ENCODE measurements at regions not wholly inside any gene's neighbourhood (a gene's known extent, or its start where the extent isn't known, plus 50 kb on each side); places are given as distances from the start of the nearest gene placed in this dataset.
"Not testable (repeated sequence)": the region's sequence is repeated elsewhere in the genome, so short reads cannot be mapped to it uniquely, and the experiment has no call there.

DNA sequence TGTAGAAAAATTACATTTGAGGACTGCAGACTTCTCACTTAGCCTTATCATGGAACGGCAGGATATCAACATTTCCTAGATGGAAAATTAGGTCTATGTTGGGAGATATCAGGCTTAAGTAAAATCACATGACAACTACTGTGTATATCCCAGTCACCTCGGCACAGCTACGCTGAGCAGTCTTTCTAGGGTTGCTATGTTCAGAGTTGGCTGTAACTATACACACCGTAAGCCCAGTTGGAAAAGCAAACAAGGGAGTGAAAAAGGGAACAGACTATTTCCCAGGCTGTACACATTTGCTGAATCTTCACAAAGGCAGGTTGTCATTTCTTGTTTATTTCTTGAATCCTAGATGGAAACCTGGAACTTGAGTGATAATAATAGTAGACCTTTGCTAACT is 80.7 kb upstream of the PTPRK start:
- no peak overlapping the region for H3K4me3 ChIP-seq
- H3K36me3 ChIP-seq = no peaks in the 10 kb centered on the region
- no peak for TF ChIP-seq Cebpa-rat (IDR thresholded peaks at IDR 0.05)
- no peak overlapping the region for H3K9ac ChIP-seq
- H3K27ac ChIP-seq = no peak overlapping the region
- H4K20me1 ChIP-seq = no peaks in the 10 kb centered on the region
- H3K4me2 ChIP-seq = peak overlapping the region; percentile 67
- H3K27me3 ChIP-seq = no peaks in the 10 kb centered on the region
- H3K4me1 ChIP-seq = peaks cover 43% of the 10 kb centered on the region
- no peaks in the 10 kb centered on the region for H3K9me3 ChIP-seq

- Histone ChIP-seq H3K27me3 (no peaks in the 10 kb centered on the region), H3K4me2 (peak overlapping the region; percentile 67), H3K9me3 (no peaks in the 10 kb centered on the region), H3K27ac (no peak overlapping the region), H3K4me1 (peaks cover 45% of the 10 kb centered on the region), H3K4me3 (no peak overlapping the region), H3K36me3 (no peaks in the 10 kb centered on the region), H3K9ac (no peak overlapping the region), H4K20me1 (no peaks in the 10 kb centered on the region)
- no peak for TF ChIP-seq Cebpa-rat (IDR thresholded peaks at IDR 0.05)
These were observed 80.1 kb upstream of the PTPRK start for GRCh38 chr6:128600397-128600951.

DNA sequence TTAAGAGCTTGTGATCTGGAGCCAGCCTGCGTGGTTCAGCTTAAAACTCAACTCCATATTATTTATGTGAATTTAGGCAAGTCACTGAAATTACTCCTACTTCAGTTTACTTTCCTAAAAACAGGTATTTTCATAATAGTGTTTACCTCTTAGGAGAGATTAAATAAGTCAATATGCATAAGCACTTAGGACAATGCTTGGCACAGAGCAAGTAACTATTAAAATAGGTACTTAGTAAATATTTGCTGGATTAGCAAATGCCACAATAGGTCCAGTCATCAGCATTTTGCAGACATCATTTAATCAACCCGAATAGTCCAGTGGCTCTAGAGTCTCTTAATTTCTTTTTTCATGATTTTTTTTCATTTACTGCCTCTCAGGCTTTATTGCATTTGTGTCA is 78.6 kb upstream of the PTPRK start:
- no peak for TF ChIP-seq Cebpa-rat (IDR thresholded peaks at IDR 0.05)
- Histone ChIP-seq H3K36me3 (no peaks in the 10 kb centered on the region), H3K27me3 (no peaks in the 10 kb centered on the region), H3K9me3 (no peaks in the 10 kb centered on the region), H3K27ac (no peak overlapping the region), H3K9ac (no peak overlapping the region), H3K4me2 (no peak overlapping the region), H4K20me1 (no peaks in the 10 kb centered on the region), H3K4me1 (peaks cover 45% of the 10 kb centered on the region), H3K4me3 (no peak overlapping the region)

- peaks cover 45% of the 10 kb centered on the region for H3K4me1 ChIP-seq
- no peak overlapping the region for H3K27ac ChIP-seq
- no peak overlapping the region for H3K4me3 ChIP-seq
- no peaks in the 10 kb centered on the region for H3K36me3 ChIP-seq
- H3K9ac ChIP-seq = no peak overlapping the region
- H3K4me2 ChIP-seq = no peak overlapping the region; the same call in 1 of the 2 replicates
- no peaks in the 10 kb centered on the region for H4K20me1 ChIP-seq
- TF ChIP-seq Cebpa-rat (IDR thresholded peaks at IDR 0.05) = no peak
- no peaks in the 10 kb centered on the region for H3K27me3 ChIP-seq
- no peaks in the 10 kb centered on the region for H3K9me3 ChIP-seq
These were observed 78.2 kb upstream of the PTPRK start for GRCh38 chr6:128598571-128598970.

DNA sequence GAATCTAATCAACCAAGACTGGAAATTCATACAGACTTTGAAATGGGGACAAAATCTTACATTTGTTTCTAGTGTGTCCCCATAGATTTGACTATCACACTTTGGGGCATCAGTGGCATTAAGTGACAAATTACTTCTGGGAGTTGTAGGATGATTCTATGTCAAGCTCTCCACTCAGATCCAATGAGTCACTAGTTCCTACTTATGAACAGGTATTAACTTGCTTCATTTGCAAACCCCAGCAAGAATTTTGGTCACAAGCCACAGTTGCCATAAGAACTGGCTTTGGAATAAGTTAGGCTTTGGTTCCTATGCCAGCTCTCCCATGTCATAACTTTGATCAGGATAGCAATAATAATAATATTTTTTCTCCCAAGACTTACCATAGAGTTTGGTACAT is 77.6 kb upstream of the PTPRK start:
- Histone ChIP-seq H3K4me3 (no peak overlapping the region), H3K4me1 (peaks cover 45% of the 10 kb centered on the region), H4K20me1 (no peaks in the 10 kb centered on the region), H3K27ac (no peak overlapping the region), H3K9ac (no peak overlapping the region), H3K9me3 (no peaks in the 10 kb centered on the region), H3K36me3 (no peaks in the 10 kb centered on the region), H3K4me2 (no peak overlapping the region), H3K27me3 (no peaks in the 10 kb centered on the region)
- TF ChIP-seq Cebpa-rat (IDR thresholded peaks at IDR 0.05) = no peak

- Histone ChIP-seq H3K4me1 (peaks cover 44% of the 10 kb centered on the region), H3K27ac (no peak overlapping the region), H3K36me3 (no peaks in the 10 kb centered on the region), H3K4me3 (no peak overlapping the region), H3K4me2 (no peak overlapping the region), H3K9ac (no peak overlapping the region), H4K20me1 (no peaks in the 10 kb centered on the region), H3K27me3 (no peaks in the 10 kb centered on the region), H3K9me3 (no peaks in the 10 kb centered on the region)
- no peak for TF ChIP-seq Cebpa-rat (IDR thresholded peaks at IDR 0.05)
These were observed 76.6 kb upstream of the PTPRK start for GRCh38 chr6:128597004-128597403.

DNA sequence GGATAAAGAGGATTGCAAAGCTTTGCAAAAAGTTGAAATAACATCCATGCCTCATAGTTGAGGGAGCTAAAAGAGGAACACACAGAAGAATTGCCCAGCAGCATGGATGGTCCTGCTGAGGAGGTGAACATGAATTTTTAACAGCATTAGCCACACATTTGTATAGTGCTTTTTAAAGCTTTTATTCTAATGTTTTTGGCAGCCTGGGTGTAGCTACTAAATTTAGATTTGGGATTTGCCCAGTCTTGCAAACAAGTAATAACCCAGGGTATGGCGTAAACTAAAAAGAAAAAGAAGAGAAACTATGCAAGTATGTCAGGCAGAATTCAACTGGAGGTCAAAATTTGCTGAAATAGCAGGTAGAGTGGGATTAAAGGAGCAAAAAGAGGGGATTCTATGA is 75.1 kb upstream of the PTPRK start:
- H3K27me3 ChIP-seq = no peaks in the 10 kb centered on the region
- H3K36me3 ChIP-seq = no peaks in the 10 kb centered on the region
- TF ChIP-seq Cebpa-rat (IDR thresholded peaks at IDR 0.05) = no peak
- H3K4me3 ChIP-seq = no peak overlapping the region
- no peak overlapping the region for H3K4me2 ChIP-seq
- no peak overlapping the region for H3K9ac ChIP-seq
- no peaks in the 10 kb centered on the region for H4K20me1 ChIP-seq
- H3K9me3 ChIP-seq = no peaks in the 10 kb centered on the region
- H3K4me1 ChIP-seq = peaks cover 29% of the 10 kb centered on the region
- no peak overlapping the region for H3K27ac ChIP-seq

DNA sequence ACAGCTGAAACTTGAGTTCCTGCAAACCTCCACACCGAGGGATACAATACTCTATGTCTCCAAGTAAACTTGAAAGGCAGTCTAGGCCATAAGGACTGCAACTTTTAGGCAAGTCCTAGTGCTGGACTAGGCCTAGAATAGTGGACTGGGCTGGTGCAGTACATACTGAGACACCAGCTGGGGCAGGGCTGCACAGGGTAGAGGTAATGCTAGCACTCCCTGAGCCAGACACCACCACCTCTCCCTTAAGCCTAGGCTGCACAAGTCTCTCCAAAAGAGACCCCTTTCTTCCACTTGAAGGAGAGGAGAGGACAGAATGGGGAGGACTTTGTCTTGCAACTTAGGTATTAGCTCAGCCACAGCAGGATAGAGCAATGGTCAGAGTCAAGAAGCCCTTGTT is 65.7 kb upstream of the PTPRK start:
- Histone ChIP-seq H4K20me1 (no peaks in the 10 kb centered on the region), H3K9me3 (no peaks in the 10 kb centered on the region), H3K9ac (no peak overlapping the region), H3K4me3 (no peak overlapping the region), H3K27ac (no peak overlapping the region), H3K4me1 (no peaks in the 10 kb centered on the region), H3K4me2 (no peak overlapping the region), H3K27me3 (no peaks in the 10 kb centered on the region), H3K36me3 (no peaks in the 10 kb centered on the region)
- TF ChIP-seq Cebpa-rat (IDR thresholded peaks at IDR 0.05) = no peak

GRCh38 chr6:128580224-128581110 is 60.1 kb upstream of the PTPRK start:
- H3K27ac ChIP-seq = no peak overlapping the region
- no peak overlapping the region for H3K4me2 ChIP-seq
- no peaks in the 10 kb centered on the region for H3K36me3 ChIP-seq
- no peaks in the 10 kb centered on the region for H3K27me3 ChIP-seq
- no peak overlapping the region for H3K4me3 ChIP-seq
- no peaks in the 10 kb centered on the region for H4K20me1 ChIP-seq
- H3K4me1 ChIP-seq = no peaks in the 10 kb centered on the region
- TF ChIP-seq Cebpa-rat (IDR thresholded peaks at IDR 0.05) = no peak
- H3K9me3 ChIP-seq = no peaks in the 10 kb centered on the region
- no peak overlapping the region for H3K9ac ChIP-seq

DNA sequence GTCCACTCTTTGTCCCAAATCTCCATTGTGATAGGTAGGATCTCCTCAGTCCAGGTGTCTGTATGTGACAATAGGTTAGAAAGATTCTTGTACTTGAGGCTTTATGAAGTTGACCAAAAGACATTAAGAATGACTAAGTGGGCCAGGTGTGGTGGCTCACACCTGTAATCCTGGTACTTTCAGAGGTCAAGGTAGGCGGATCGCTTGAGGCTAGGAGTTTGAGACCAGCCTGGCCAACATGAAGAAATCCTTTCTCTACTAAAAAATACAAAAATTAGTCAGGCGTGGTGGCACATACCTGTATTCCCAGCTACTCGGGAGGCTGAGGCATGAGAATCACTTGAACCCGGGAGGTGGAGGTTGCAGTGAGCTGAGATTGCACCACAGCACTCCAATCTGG is 54.9 kb upstream of the PTPRK start:
- H3K9ac ChIP-seq, H4K20me1 ChIP-seq, H3K27ac ChIP-seq, H3K9me3 ChIP-seq, H3K4me3 ChIP-seq, H3K27me3 ChIP-seq, H3K36me3 ChIP-seq, H3K4me2 ChIP-seq, H3K4me1 ChIP-seq: not testable (repeated sequence)

All from BLaER1 (cell line).